Effector CD8-positive, alpha-beta T cell (primary cell): ENCODE measurements at regions not wholly inside any gene's neighbourhood (a gene's known extent, or its start where the extent isn't known, plus 50 kb on each side); places are given as distances from the start of the nearest gene placed in this dataset.
A peak's percentile ranks its signal among the peaks of the same experiment; 100 is the strongest.

ENCODE experiments used
- DNase-seq: peaks from one replicate; lab custom pipeline; 2025; lab: John Stamatoyannopoulos, UW

- no peak for DNase-seq
Measured at GRCh38 chr2:239883326-239884050, 141.7 kb downstream of the NDUFA10 start.

GRCh38 chr2:239882781-239883180 lies 142.4 kb downstream of the NDUFA10 start:
- no peak for DNase-seq

GRCh38 chr2:239882331-239882732 lies 142.8 kb downstream of the NDUFA10 start:
- DNase-seq = peak; percentile 9

- DNase-seq = no peak
Measured at GRCh38 chr2:239881561-239882320, 143.4 kb downstream of the NDUFA10 start.

DNA sequence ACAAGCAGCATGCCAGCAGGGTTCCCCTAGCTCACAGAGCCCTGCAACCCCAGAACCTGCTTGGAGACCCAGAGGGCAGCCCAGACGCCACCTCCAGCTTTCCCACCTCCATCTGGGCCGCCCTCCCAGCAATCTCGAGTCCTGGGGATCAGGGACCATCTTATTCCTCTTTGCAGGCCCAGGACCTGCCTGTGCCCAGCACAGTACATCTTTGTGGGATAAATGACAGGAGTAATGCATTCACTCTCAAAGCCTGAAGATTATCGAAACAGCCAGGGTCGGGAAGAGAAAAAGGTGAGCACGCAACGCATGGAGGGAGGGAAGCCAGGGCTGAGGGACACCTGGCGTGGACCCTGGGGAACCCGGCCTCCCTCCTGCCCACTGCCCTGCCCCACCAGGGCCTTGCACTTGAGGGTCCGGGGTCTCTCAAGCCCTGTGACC lies 144.1 kb downstream of the NDUFA10 start:
- no peak for DNase-seq

GRCh38 chr2:239880396-239880795 lies 144.7 kb downstream of the NDUFA10 start:
- DNase-seq = no peak

- no peak for DNase-seq
Measured at GRCh38 chr2:239879423-239880084, 145.6 kb downstream of the NDUFA10 start.

- DNase-seq = no peak
Measured at GRCh38 chr2:239878686-239879085, 146.5 kb downstream of the NDUFA10 start.

DNA sequence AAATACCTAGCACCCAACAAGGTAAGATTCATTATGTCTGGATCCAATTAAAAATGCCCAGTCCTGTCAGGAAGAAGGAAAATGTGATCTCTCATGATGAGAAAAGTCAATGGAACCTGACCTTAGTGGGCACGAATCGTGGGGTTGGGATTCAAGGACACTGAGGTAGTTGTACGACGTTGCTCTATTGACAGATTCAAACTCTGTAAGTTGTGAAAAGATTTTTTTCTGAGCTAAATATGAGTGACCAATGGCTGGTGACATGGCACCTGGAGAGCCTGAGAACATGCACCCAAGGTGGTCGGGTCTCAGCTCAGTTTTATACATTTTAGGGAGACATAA lies 148.2 kb downstream of the NDUFA10 start:
- DNase-seq = no peak

- no peak for DNase-seq
Measured at GRCh38 chr2:239876271-239876947, 148.7 kb downstream of the NDUFA10 start.

GRCh38 chr2:239874636-239875356 lies 150.3 kb downstream of the NDUFA10 start:
- DNase-seq = no peak

GRCh38 chr2:239873656-239874635 lies 151.2 kb downstream of the NDUFA10 start:
- DNase-seq = no peak

DNA sequence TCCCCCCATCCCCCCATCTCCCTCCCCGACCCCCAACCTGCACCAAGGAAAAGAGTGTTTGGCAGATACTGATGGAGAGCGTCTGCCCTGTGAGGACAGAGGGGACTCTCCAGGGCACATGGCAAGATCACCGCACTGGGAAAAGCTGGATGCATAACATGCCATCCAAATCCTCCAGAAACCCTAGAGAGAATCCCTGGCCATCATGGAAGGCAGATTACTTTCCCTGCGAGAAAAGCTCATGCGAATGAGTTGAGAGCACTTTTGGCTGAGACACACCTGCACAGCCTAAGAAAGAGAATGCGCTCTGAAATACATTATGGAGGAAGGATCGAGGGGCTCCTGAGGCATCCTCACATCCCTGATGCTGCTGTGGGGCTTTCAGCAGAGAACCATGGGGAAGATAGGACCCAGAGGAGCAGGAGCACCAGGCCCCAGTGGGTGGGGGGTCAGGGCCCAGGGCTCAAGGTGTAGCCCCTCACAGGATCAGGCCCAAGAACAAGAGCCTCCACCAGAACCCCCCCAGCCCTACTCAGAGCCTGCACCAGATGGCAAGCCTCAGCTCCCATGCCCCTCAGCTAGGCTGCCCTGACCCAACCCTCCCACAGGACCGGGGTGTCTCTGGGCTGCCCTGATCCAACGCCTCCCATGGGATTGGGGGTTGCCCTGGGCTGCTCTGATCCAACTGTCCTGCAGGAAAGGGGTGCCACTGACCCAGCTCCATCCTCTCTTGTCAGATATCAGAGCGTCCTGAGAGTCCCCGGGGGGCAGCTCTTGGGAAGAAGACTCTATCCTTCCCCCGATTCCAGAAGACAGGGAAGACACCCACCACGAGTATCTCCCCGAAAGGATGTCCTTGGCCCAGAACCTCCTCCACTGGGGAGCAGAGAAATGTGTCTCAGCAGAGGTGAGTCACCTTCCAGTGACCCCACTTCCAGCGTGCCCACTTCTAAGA lies 153.4 kb downstream of the NDUFA10 start:
- no peak for DNase-seq

- DNase-seq = no peak
Measured at GRCh38 chr2:239870863-239871262, 154.3 kb downstream of the NDUFA10 start.

- DNase-seq = no peak
Measured at GRCh38 chr2:239870276-239870675, 154.9 kb downstream of the NDUFA10 start.

DNA sequence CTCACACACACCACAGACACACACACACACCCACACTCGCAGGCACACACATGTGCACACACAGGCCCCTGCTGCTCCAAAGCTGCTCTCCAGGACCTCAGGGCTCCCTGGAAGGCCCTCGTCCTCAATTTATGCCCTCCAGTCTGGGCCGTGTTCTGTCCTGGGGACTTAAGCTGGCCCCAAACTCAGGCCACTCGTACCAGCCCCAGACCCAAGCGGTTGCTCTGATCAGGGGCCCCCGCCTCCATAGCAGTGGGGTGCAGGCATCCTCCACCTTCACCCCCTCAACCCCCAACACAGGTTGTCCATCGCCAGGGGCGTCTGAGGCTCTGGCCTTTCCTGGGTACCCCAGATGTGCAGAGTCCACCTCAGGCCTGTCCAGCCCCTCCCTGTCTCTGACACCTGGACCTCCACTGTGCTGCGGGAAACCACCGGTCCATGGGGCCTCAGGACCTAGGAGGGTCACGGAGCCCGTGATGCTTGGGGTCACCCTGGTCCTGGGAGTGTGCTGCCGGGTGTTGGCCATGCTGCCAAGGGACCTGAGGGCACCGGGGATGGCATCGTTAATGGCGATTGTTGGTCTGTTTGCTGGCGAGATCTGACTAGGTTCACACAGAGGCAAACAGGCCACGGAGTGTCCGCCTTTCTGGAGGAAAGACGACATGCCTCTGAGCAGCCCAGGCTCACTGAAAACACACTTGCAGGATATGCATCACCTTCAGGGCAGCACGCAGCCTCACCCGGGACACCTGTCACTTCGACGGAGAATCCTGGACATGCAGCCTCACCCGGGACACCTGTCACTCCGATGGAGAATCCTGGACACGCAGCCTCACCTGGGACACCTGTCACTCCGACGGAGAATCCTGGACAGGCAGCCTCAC lies 155.6 kb downstream of the NDUFA10 start:
- no peak for DNase-seq

- DNase-seq = no peak
Measured at GRCh38 chr2:239868556-239869181, 156.5 kb downstream of the NDUFA10 start.

DNA sequence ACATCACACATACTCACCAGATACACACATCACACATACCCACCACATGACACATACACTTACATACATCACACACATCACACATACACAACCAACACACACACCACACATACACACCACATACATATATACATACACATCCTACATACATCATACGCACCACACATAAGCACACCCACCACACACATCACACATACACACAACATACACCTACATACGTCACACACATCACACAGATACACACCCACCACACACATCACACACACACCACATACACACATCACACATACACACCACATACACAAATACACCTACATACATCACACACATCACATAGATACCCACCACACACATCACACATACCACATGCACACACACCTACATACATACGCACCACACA lies 158.4 kb downstream of the NDUFA10 start:
- DNase-seq = no peak
